Testis (tissue), 2 donors: ENCODE measurements at regions not wholly inside any gene's neighbourhood (a gene's known extent, or its start where the extent isn't known, plus 50 kb on each side); places are given as distances from the start of the nearest gene placed in this dataset.

Experiments used
- CTCF ChIP-seq, 3 experiments: fragments of 450-650 bp in 2 of 3; fragments of 200-600 bp in 1 of 3; sonication (generic) in 1 of 3; IDR thresholded peaks; one replicate each; pipeline ENCODE4 v1.5.1; 2016 to 2019; ENCODE audit warnings: antibody characterized with exemption in 3 of 3, mild to moderate bottlenecking in 2 of 3, moderate library complexity in 1 of 3
- POLR2A ChIP-seq: fragments of 450-650 bp; IDR thresholded peaks from one replicate; pipeline ENCODE4 v1.6.1; 2017; ENCODE audit warnings: antibody characterized with exemption, mild to moderate bottlenecking, moderate library complexity

- TF ChIP-seq CTCF (IDR thresholded peaks at IDR 0.05) (no peak), POLR2A (no peak)
Observed at GRCh38 chr6:23301556-23301955, 732.2 kb downstream of the HDGFL1 start.
